Testis (tissue), 2 donors: ENCODE measurements at regions not wholly inside any gene's neighbourhood (a gene's known extent, or its start where the extent isn't known, plus 50 kb on each side); places are given as distances from the start of the nearest gene placed in this dataset.

ENCODE experiments used
- CTCF ChIP-seq, 3 experiments: fragments of 450-650 bp in 2 of 3; fragments of 200-600 bp in 1 of 3; sonication (generic) in 1 of 3; IDR thresholded peaks; one replicate each; pipeline ENCODE4 v1.5.1; 2016 to 2019; ENCODE audit warnings: antibody characterized with exemption in 3 of 3, mild to moderate bottlenecking in 2 of 3, moderate library complexity in 1 of 3
- POLR2A ChIP-seq: fragments of 450-650 bp; IDR thresholded peaks from one replicate; pipeline ENCODE4 v1.6.1; 2017; ENCODE audit warnings: antibody characterized with exemption, mild to moderate bottlenecking, moderate library complexity

GRCh38 chr13:63377986-63378385 lies 1962.3 kb upstream of the PCDH20 start:
- TF ChIP-seq CTCF (IDR thresholded peaks at IDR 0.05) = no peak
- no peak for TF ChIP-seq POLR2A
